GM18505 (cell line): ENCODE measurements at regions not wholly inside any gene's neighbourhood (a gene's known extent, or its start where the extent isn't known, plus 50 kb on each side); places are given as distances from the start of the nearest gene placed in this dataset.

Source experiments
- ATAC-seq: cut with Tn5 transposase; IDR thresholded peaks from one replicate; pipeline ENCODE4 v1.9.1; 2021; ENCODE audit not compliant: unreplicated experiment
- POLR2A ChIP-seq: IDR thresholded peaks from 4 replicates; pipeline ENCODE4 v1.6.1; 2011; ENCODE audit warnings: borderline replicate concordance; ENCODE audit not compliant: insufficient read depth, insufficient read length; ENCODE audit errors: extremely low read depth

GRCh38 chr2:12113412-12113811 lies 367.0 kb downstream of the LPIN1 start:
- no peak for ATAC-seq
- no peak for TF ChIP-seq POLR2A

- TF ChIP-seq POLR2A = no peak
- ATAC-seq = no peak
Measured at GRCh38 chr2:12114816-12115215, 368.4 kb downstream of the LPIN1 start.

DNA sequence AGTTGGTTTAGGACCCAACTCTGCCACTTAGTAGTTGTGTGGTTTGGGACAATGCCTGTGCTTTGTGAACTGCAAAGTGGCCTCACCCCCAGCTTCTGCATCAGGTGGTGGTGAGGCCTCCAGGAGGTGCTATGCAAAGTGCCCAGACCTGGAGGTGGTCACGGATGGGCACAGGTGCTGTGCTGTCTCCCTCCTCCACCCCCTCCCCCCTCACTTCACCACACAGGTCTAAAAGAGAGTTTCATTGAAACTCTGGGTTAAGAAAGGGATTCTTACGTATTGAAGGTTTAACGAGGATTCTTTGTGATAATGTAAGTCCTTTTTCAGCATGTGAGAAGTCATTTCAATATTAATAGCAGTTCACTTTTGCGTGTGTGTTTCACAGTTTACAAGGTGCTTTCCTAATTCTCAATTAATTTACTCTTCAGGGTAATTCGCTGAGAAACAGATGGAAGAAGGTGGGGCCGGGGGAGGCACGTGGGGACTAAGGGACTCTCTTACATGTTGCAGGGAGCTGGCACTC lies 369.9 kb downstream of the LPIN1 start:
- peak; percentile 77 for ATAC-seq
- no peak for TF ChIP-seq POLR2A

DNA sequence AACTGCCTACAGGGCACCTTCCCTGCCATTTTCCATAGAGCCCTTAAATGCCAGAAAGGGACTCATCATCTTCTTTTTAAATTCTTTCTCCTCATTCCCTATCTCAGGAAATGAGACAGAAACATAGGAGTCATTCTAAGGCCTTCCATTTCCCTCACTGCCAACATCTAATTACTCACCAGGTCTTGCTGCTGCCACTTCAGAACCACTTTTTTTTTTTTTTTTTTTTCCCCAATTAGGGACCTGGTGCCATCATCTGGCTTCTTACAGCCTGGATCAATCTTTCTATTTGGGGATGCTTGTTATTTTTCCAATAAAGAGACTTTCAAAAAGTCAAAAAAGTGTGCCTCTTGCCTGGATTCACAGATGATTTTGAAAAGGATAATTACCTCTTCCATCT lies 373.4 kb downstream of the LPIN1 start:
- no peak for TF ChIP-seq POLR2A
- no peak for ATAC-seq

DNA sequence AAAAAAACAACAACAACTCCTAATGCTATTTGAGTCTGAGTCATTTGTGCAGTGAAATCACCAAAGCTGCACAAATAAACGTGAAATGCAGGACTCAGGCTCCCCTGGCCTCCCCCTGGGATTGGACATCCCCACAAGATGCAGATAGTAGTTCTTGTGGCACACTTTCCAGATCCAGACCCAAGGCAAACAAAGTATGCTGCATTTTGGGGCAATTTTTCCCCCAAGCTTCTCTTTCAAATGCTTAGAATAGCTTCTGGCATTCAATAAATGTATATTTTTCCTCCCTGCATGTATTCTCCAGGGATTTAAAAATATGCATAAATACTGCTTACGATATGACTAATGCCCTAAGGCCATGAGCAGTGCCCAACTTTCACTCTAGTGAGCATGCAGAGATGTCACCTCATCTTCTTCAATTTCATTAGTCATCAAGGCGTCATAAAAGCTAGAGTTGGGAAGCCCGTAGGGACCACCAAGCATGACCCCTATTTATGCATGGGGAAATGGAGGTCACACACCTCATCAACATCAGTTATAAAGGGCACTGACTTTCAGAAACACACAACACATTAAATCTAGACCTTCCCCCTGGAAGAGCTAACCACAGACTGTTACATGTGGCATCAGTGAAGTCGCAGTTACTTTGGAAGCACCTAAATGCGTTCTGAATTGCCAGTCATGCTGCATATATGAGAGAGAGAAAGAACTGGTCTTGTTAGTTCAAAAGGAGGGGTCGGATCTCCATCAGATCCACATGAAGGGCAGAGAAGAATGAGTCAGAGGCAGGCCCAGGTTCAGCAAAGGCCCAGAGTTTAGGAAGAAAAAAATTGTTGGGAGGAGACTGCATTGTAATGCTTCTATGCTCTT lies 374.1 kb downstream of the LPIN1 start:
- ATAC-seq = no peak
- no peak for TF ChIP-seq POLR2A

DNA sequence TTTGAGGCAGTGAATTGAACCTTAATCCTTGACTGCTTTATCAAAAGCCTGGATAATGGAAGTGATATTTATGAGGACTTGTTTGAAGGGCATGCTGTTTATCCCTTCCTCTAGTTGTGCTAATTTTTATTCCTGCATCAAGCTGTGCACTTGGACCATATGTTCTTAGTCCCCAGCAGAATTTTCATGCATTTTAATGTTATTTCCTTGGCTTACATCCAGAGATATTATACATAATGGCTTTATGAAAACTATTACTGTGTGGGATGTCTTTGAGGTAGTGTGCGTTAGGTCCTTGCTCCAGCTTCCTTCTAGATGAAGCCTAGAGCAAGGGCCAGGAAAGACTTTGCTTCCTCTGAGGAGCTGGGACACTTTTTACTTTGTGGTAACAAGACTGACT lies 378.4 kb downstream of the LPIN1 start:
- TF ChIP-seq POLR2A = no peak
- ATAC-seq = no peak

- TF ChIP-seq POLR2A = no peak
Measured at GRCh38 chr2:12126318-12126717, 379.9 kb downstream of the LPIN1 start.

GRCh38 chr2:12127638-12128037 lies 381.2 kb downstream of the LPIN1 start:
- no peak for ATAC-seq
- no peak for TF ChIP-seq POLR2A

More at GRCh38 chr2:12126318-12126717, 379.9 kb downstream of the LPIN1 start:
- ATAC-seq = no peak

- no peak for ATAC-seq
- TF ChIP-seq POLR2A = no peak
Measured at GRCh38 chr2:12131975-12132374, 385.5 kb downstream of the LPIN1 start.

DNA sequence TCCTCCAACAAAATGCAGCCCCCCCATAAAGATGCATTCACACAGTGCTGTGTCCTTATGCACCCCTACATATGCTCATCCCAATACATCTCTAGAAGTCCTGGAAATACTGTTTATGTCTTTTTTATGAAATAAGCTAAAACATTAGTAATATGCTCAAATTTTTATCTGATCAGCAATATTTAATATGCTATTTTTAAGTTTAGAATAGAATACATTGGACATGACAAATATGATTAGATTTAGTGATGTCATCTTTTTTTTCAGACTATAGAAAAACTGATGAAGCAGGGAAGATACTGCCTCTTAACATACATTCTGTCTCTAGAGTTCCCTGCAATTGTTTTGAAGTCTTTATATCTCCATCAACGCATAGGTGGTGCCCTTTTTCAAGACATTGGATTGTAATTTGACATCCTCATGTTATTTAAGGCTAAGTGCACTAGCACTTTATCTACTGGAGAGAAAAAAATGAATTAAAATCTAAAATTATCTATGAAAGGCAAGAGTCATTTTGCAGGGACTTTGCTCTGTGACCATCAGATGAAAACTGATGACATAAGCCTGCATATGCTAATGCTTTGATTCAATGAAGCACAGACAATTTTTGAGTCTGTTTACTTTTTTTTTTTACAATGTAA lies 395.3 kb downstream of the LPIN1 start:
- no peak for TF ChIP-seq POLR2A
- no peak for ATAC-seq

DNA sequence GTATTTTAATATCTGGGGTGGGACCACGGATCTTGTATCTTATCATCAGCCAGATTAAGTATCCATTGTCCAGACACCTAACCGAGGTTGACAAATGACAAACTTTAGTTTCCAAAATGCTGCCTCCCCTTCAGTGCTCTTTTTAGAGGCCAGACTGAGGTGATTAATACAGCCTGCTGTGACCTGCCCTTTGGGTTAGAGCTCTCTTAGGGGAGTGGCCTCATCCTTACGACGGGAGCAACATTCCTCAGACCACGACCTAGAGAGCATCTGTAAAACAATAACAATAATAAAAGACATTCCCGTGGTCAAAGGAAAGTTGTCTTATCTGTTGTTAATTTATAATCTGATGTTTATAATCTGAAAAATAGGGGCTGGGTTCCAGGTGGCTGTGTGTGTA lies 405.3 kb downstream of the LPIN1 start:
- ATAC-seq = no peak
- TF ChIP-seq POLR2A = no peak

DNA sequence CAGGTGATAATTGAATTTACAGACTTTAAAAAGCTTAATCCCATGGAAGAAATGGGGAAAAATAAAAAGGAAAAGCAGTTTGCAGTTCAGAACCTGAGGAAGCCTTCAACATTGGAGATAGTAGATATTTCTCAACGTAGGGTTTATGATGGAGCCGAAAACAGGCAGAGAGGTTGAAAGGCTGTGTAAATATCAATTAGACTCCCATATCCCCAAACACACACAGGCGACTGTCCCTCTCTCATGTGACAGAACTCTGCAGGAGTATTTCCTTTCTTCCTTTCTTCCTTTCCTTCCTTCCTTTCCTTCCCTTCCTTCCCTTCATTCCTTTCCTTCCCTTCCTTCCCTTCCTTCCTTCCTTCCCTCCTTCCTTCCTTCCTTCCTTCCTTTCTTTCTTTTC lies 406.5 kb downstream of the LPIN1 start:
- TF ChIP-seq POLR2A = no peak
- ATAC-seq = no peak

- ATAC-seq = no peak
- no peak for TF ChIP-seq POLR2A
Measured at GRCh38 chr2:12155303-12156051, 409.0 kb downstream of the LPIN1 start.
